ENCODE measurements at regions not wholly inside any gene's neighbourhood (a gene's known extent, or its start where the extent isn't known, plus 50 kb on each side); places are given as distances from the start of the nearest gene placed in this dataset.

GRCh38 chr4:124828382-124828781, 115.8 kb upstream of the ANKRD50 start:
- TF ChIP-seq CTCF (IDR thresholded peaks at IDR 0.05) (no peak), POLR2AphosphoS5 (IDR thresholded peaks at IDR 0.05) (no peak), POLR2A (IDR thresholded peaks at IDR 0.05) (no peak), EP300 (IDR thresholded peaks at IDR 0.05; ENCODE audit: low read depth) (no peak)

All from transverse colon (tissue), 4 donors.